DMS 273 treated with DMSO at 0.1 percent for 48 hours (cell line): ENCODE measurements at regions not wholly inside any gene's neighbourhood (a gene's known extent, or its start where the extent isn't known, plus 50 kb on each side); places are given as distances from the start of the nearest gene placed in this dataset.
"Not testable (repeated sequence)": the region's sequence is repeated elsewhere in the genome, so short reads cannot be mapped to it uniquely, and the experiment has no call there.

Source experiments
- DNase-seq: peaks from one replicate; lab custom pipeline; 2025; lab: John Stamatoyannopoulos, UW

GRCh38 chr3:39558775-39559306 lies 91.4 kb downstream of the MOBP start:
- no peak for DNase-seq

GRCh38 chr3:39559543-39559942 lies 92.1 kb downstream of the MOBP start:
- DNase-seq, result no peak

- DNase-seq, result no peak
Measured at GRCh38 chr3:39568508-39568907, 101.0 kb downstream of the MOBP start.

- no peak for DNase-seq
Measured at GRCh38 chr3:39569095-39569494, 101.6 kb downstream of the MOBP start.

- DNase-seq, result no peak
Measured at GRCh38 chr3:39573392-39573791, 105.9 kb downstream of the MOBP start.

GRCh38 chr3:39577541-39577940 lies 110.1 kb downstream of the MOBP start:
- DNase-seq, result no peak

GRCh38 chr3:39586215-39586614 lies 118.7 kb downstream of the MOBP start:
- DNase-seq, result not testable (repeated sequence)

- no peak for DNase-seq
Measured at GRCh38 chr3:39587113-39587512, 119.6 kb downstream of the MOBP start.

GRCh38 chr3:39590806-39591205 lies 123.3 kb downstream of the MOBP start:
- no peak for DNase-seq

GRCh38 chr3:39592311-39593050 lies 125.0 kb downstream of the MOBP start:
- DNase-seq, result no peak

GRCh38 chr3:39593341-39593740 lies 125.9 kb downstream of the MOBP start:
- DNase-seq, result no peak

- DNase-seq, result no peak
Measured at GRCh38 chr3:39601241-39601640, 133.8 kb downstream of the MOBP start.

GRCh38 chr3:39605837-39606236 lies 138.4 kb downstream of the MOBP start:
- no peak for DNase-seq

GRCh38 chr3:39626198-39626597 lies 158.7 kb downstream of the MOBP start:
- no peak for DNase-seq

- no peak for DNase-seq
Measured at GRCh38 chr3:39631136-39631535, 163.7 kb downstream of the MOBP start.

GRCh38 chr3:39637807-39638206 lies 170.3 kb downstream of the MOBP start:
- DNase-seq, result no peak

- no peak for DNase-seq
Measured at GRCh38 chr3:39638301-39638700, 170.8 kb downstream of the MOBP start.

GRCh38 chr3:39639344-39640236 lies 169.8 kb upstream of the MYRIP start:
- no peak for DNase-seq

- DNase-seq, result no peak
Measured at GRCh38 chr3:39641274-39641673, 168.1 kb upstream of the MYRIP start.

- DNase-seq, result no peak
Measured at GRCh38 chr3:39644176-39644575, 165.2 kb upstream of the MYRIP start.

GRCh38 chr3:39651256-39651655 lies 158.2 kb upstream of the MYRIP start:
- not testable (repeated sequence) for DNase-seq

- DNase-seq, result no peak
Measured at GRCh38 chr3:39651993-39652739, 157.2 kb upstream of the MYRIP start.
